Stomach (tissue), 4 donors: ENCODE measurements at regions not wholly inside any gene's neighbourhood (a gene's known extent, or its start where the extent isn't known, plus 50 kb on each side); places are given as distances from the start of the nearest gene placed in this dataset.

Source experiments
- CTCF ChIP-seq, 7 experiments: fragments of 450-650 bp in 4 of 7; fragments of 200-600 bp in 3 of 7; sonication (generic) in 3 of 7; IDR thresholded peaks; one replicate each; pipeline ENCODE4 v1.5.1; 2016 to 2019; ENCODE audit warnings: antibody characterized with exemption in 7 of 7, control low read depth in 2 of 7, mild to moderate bottlenecking in 1 of 7
- POLR2A ChIP-seq, 4 donors: fragments of 450-650 bp; IDR thresholded peaks; one replicate each; pipeline ENCODE4 v1.6.1; 2016; ENCODE audit warnings: antibody characterized with exemption in 4 of 4, control low read depth in 2 of 4, mild to moderate bottlenecking in 1 of 4, moderate library complexity in 1 of 4

GRCh38 chr7:47185170-47185569 lies 396.7 kb downstream of the TNS3 start:
- TF ChIP-seq CTCF (IDR thresholded peaks at IDR 0.05): no peak
- no peak for TF ChIP-seq POLR2A (IDR thresholded peaks at IDR 0.05)
